WTC11 (cell line): ENCODE measurements at regions not wholly inside any gene's neighbourhood (a gene's known extent, or its start where the extent isn't known, plus 50 kb on each side); places are given as distances from the start of the nearest gene placed in this dataset.

Experiments
- ATAC-seq: fragments of 200-7000 bp; cut with Tn5 transposase; 2 replicates; pipeline ENCODE4 v1.10.0; 2021; ENCODE audit warnings: mild to moderate bottlenecking, moderate library complexity
- CTCF ChIA-PET: fragments of 300-600 bp; sonication (Branson Sonifier 250); formaldehyde crosslinking; loops from one replicate; lab custom pipeline; 2021; ENCODE audit warnings: antibody characterized with exemption; lab: Charles Lee
- POLR2A ChIA-PET: fragments of 350-600 bp; sonication (Branson Sonifier 250); formaldehyde crosslinking; loops from one replicate; lab custom pipeline; 2021; ENCODE audit warnings: antibody characterized with exemption; lab: Charles Lee
- DNase-seq: peaks from one replicate; pipeline ENCODE4 v3.0.0; 2021; ENCODE audit warnings: low spot score
- H3K27ac Mint-ChIP-seq: 2 replicates; pipeline ENCODE4 v1.8.0; 2021; ENCODE audit warnings: mixed read lengths
- H3K27me3 Mint-ChIP-seq: 2 replicates; pipeline ENCODE4 v1.8.0; 2021; ENCODE audit warnings: low read depth, mild to moderate bottlenecking, moderate library complexity, mixed read lengths
- H3K36me3 Mint-ChIP-seq: 2 replicates; pipeline ENCODE4 v1.8.0; 2021; ENCODE audit warnings: mixed read lengths
- H3K4me1 Mint-ChIP-seq: 2 replicates; pipeline ENCODE4 v1.8.0; 2022; ENCODE audit warnings: mixed read lengths
- H3K4me3 Mint-ChIP-seq: 2 replicates; pipeline ENCODE4 v1.8.0; 2021; ENCODE audit warnings: mild to moderate bottlenecking, moderate library complexity, mixed read lengths
- H3K9me3 Mint-ChIP-seq: 2 replicates; pipeline ENCODE4 v1.8.0; 2021; ENCODE audit warnings: mixed read lengths
- CREM ChIP-seq: sonication (generic); formaldehyde crosslinking; IDR thresholded peaks from 2 replicates; pipeline ENCODE4 v1.8.1; 2022; ENCODE audit warnings: mild to moderate bottlenecking, missing genetic modification reagents, moderate library complexity
- ESRRA ChIP-seq: sonication (generic); formaldehyde crosslinking; IDR thresholded peaks from 2 replicates; pipeline ENCODE4 v1.8.1; 2022; ENCODE audit warnings: mild to moderate bottlenecking, missing genetic modification reagents, borderline replicate concordance
- FOXJ3 ChIP-seq: sonication (generic); formaldehyde crosslinking; IDR thresholded peaks from 2 replicates; pipeline ENCODE4 v1.9.0; 2021; ENCODE audit warnings: missing genetic modification reagents, mild to moderate bottlenecking, borderline replicate concordance
- NFATC4 ChIP-seq: fragments of 250-450 bp; sonication (Bioruptor Pico); IDR thresholded peaks from 2 replicates; pipeline ENCODE4 v1.9.0; 2021; ENCODE audit warnings: mild to moderate bottlenecking
- NFE2L1 ChIP-seq: sonication (generic); formaldehyde crosslinking; IDR thresholded peaks from 2 replicates; pipeline ENCODE4 v1.8.1; 2023; ENCODE audit warnings: missing genetic modification reagents
- NR1H2 ChIP-seq: sonication (generic); formaldehyde crosslinking; IDR thresholded peaks from 2 replicates; pipeline ENCODE4 v1.9.0; 2021; ENCODE audit warnings: mild to moderate bottlenecking, moderate library complexity, missing genetic modification reagents
- SMAD3 ChIP-seq: sonication (generic); formaldehyde crosslinking; IDR thresholded peaks from 2 replicates; pipeline ENCODE4 v1.8.0; 2022; ENCODE audit warnings: missing genetic modification reagents, mild to moderate bottlenecking, borderline replicate concordance
- SMAD4 ChIP-seq: sonication (generic); formaldehyde crosslinking; IDR thresholded peaks from 2 replicates; pipeline ENCODE4 v1.8.0; 2022; ENCODE audit warnings: mild to moderate bottlenecking, missing genetic modification reagents
- USF1 ChIP-seq: sonication (generic); formaldehyde crosslinking; IDR thresholded peaks from 2 replicates; pipeline ENCODE4 v1.8.0; 2022; ENCODE audit warnings: mild to moderate bottlenecking, missing genetic modification reagents
- ZBTB21 ChIP-seq: sonication (generic); formaldehyde crosslinking; IDR thresholded peaks from 2 replicates; pipeline ENCODE4 v1.8.1; 2023; ENCODE audit warnings: mild to moderate bottlenecking, missing genetic modification reagents, borderline replicate concordance
- ZBTB43 ChIP-seq: sonication (generic); formaldehyde crosslinking; IDR thresholded peaks from 2 replicates; pipeline ENCODE4 v1.8.1; 2023; ENCODE audit warnings: mild to moderate bottlenecking, missing genetic modification reagents
- ZNF121 ChIP-seq: sonication (generic); formaldehyde crosslinking; IDR thresholded peaks from 2 replicates; pipeline ENCODE4 v1.8.0; 2023; ENCODE audit warnings: missing genetic modification reagents
- ZNF219 ChIP-seq: sonication (generic); formaldehyde crosslinking; IDR thresholded peaks from 2 replicates; pipeline ENCODE4 v1.8.0; 2023; ENCODE audit warnings: missing genetic modification reagents, mild to moderate bottlenecking, borderline replicate concordance
- ZNF416 ChIP-seq: fragments of 250-450 bp; sonication (Bioruptor Pico); IDR thresholded peaks from 2 replicates; pipeline ENCODE4 v1.9.0; 2021; ENCODE audit warnings: mild to moderate bottlenecking, inconsistent platforms
- ZNF512 ChIP-seq: sonication (generic); formaldehyde crosslinking; IDR thresholded peaks from 2 replicates; pipeline ENCODE4 v1.8.1; 2022; ENCODE audit warnings: missing genetic modification reagents, borderline replicate concordance
- TF ChIP-seq, protein P1 (sequence below): sonication (generic); formaldehyde crosslinking; conservative IDR thresholded peaks from 2 replicates; pipeline ENCODE4 v1.8.1; 2022; ENCODE audit warnings: mild to moderate bottlenecking, missing genetic modification reagents
- TF ChIP-seq, protein P2 (sequence below): sonication (generic); formaldehyde crosslinking; IDR thresholded peaks from 2 replicates; pipeline ENCODE4 v1.8.0; 2023; ENCODE audit warnings: mild to moderate bottlenecking, missing genetic modification reagents
- TF ChIP-seq, protein P3 (sequence below): sonication (generic); formaldehyde crosslinking; IDR thresholded peaks from 2 replicates; pipeline ENCODE4 v1.8.1; 2022; ENCODE audit warnings: low read depth, mild to moderate bottlenecking, moderate library complexity, missing genetic modification reagents, borderline replicate concordance

DNA sequence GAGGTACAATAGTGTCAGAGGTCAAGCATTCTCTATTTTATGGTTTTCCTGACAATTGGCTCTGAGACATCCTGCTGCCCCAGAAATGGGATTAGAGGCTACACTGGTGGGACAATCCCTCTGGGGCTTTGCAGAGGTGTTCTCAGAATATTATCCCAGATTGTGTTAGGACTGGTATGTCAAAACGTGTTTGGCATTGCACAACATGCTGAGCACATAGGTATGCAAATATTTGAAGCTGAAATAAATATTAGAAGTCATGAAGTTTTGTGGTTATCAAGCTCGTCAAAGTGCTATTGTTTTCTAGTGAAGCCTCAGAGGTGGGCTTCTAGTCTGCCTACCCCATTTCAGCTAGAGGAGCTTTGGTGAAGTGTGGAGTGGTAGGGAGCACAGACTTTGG is 304.4 kb downstream of the MAN2A1 start:
- TF ChIP-seq, protein P1, sequence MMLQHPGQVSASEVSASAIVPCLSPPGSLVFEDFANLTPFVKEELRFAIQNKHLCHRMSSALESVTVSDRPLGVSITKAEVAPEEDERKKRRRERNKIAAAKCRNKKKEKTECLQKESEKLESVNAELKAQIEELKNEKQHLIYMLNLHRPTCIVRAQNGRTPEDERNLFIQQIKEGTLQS (CRISPR knock-in tag) = no peak
- TF ChIP-seq ZBTB21 (CRISPR knock-in tag) = no peak
- no peak for TF ChIP-seq ZBTB43
- TF ChIP-seq SMAD3 (CRISPR knock-in tag) = no peak
- TF ChIP-seq USF1 (CRISPR knock-in tag) = no peak
- TF ChIP-seq, protein P2, sequence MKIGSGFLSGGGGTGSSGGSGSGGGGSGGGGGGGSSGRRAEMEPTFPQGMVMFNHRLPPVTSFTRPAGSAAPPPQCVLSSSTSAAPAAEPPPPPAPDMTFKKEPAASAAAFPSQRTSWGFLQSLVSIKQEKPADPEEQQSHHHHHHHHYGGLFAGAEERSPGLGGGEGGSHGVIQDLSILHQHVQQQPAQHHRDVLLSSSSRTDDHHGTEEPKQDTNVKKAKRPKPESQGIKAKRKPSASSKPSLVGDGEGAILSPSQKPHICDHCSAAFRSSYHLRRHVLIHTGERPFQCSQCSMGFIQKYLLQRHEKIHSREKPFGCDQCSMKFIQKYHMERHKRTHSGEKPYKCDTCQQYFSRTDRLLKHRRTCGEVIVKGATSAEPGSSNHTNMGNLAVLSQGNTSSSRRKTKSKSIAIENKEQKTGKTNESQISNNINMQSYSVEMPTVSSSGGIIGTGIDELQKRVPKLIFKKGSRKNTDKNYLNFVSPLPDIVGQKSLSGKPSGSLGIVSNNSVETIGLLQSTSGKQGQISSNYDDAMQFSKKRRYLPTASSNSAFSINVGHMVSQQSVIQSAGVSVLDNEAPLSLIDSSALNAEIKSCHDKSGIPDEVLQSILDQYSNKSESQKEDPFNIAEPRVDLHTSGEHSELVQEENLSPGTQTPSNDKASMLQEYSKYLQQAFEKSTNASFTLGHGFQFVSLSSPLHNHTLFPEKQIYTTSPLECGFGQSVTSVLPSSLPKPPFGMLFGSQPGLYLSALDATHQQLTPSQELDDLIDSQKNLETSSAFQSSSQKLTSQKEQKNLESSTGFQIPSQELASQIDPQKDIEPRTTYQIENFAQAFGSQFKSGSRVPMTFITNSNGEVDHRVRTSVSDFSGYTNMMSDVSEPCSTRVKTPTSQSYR (CRISPR knock-in tag) = no peak
- TF ChIP-seq ESRRA = no peak
- TF ChIP-seq NFE2L1 (CRISPR knock-in tag) = no peak
- no peak for TF ChIP-seq FOXJ3 (CRISPR knock-in tag)
- no peak for TF ChIP-seq NFATC4
- no peak overlapping the region for H3K27ac Mint-ChIP-seq
- H3K9me3 Mint-ChIP-seq = peaks cover 9% of the 10 kb centered on the region
- peaks cover 15% of the 10 kb centered on the region for H3K27me3 Mint-ChIP-seq
- ChIA-PET CTCF (no interaction called here), POLR2A (no interaction called here)
- peaks cover 48% of the 10 kb centered on the region for H3K4me1 Mint-ChIP-seq
- DNase-seq (no peak), ATAC-seq (no peak)
- H3K36me3 Mint-ChIP-seq = no peaks in the 10 kb centered on the region
- no peak overlapping the region for H3K4me3 Mint-ChIP-seq

DNA sequence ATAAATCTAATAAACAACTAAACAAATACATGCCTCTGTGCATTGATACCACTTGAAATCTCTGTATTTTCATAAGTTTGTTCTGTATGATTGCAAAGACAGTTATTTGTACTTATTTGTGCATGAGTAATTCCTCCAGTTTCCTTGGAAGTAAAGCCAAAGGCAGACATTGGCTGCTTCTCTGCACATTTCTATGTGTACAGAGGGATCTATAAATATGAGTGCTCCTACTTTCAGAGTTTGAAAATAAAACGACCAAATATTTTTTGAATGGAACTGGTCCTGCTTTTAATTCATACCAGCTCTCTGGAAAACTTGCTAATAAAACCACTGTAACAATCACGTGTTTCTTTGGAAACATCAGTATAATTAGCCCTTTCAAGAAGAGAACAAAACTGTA is 306.5 kb downstream of the MAN2A1 start:
- Mint-ChIP-seq H3K27me3 (peaks cover 19% of the 10 kb centered on the region), H3K36me3 (no peaks in the 10 kb centered on the region), H3K9me3 (peaks cover 9% of the 10 kb centered on the region), H3K4me1 (peaks cover 68% of the 10 kb centered on the region), H3K27ac (no peak overlapping the region), H3K4me3 (no peak overlapping the region)
- POLR2A ChIA-PET = interaction anchor here (1.0 kb wide), 1 partner anchor 23 kb away, joined by 4 read pairs; no protein-coding TSS in a partner anchor
- no peak for ATAC-seq
- DNase-seq = no peak
- CTCF ChIA-PET = no interaction called here
- TF ChIP-seq NR1H2 (CRISPR knock-in tag) = no peak
- no peak for TF ChIP-seq ZNF121 (CRISPR knock-in tag)
- TF ChIP-seq, protein P3, sequence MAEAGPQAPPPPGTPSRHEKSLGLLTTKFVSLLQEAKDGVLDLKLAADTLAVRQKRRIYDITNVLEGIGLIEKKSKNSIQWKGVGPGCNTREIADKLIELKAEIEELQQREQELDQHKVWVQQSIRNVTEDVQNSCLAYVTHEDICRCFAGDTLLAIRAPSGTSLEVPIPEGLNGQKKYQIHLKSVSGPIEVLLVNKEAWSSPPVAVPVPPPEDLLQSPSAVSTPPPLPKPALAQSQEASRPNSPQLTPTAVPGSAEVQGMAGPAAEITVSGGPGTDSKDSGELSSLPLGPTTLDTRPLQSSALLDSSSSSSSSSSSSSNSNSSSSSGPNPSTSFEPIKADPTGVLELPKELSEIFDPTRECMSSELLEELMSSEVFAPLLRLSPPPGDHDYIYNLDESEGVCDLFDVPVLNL (CRISPR knock-in tag) = no peak
- no peak for TF ChIP-seq ZNF512 (CRISPR knock-in tag)
- no peak for TF ChIP-seq SMAD4 (CRISPR knock-in tag)
- no peak for TF ChIP-seq CREM (CRISPR knock-in tag)
- TF ChIP-seq ZNF219 (CRISPR knock-in tag) = no peak
- no peak for TF ChIP-seq ZNF416
- TF ChIP-seq, all 79 proteins: peak for 0
